Islet of Langerhans (tissue), 1 donor: ENCODE measurements at regions not wholly inside any gene's neighbourhood (a gene's known extent, or its start where the extent isn't known, plus 50 kb on each side); places are given as distances from the start of the nearest gene placed in this dataset.

Source experiments
- FAIRE-seq: peaks from one replicate; lab custom pipeline; 2011; peaks lifted over from hg19 to GRCh38; lab: Jason Lieb, UNC

DNA sequence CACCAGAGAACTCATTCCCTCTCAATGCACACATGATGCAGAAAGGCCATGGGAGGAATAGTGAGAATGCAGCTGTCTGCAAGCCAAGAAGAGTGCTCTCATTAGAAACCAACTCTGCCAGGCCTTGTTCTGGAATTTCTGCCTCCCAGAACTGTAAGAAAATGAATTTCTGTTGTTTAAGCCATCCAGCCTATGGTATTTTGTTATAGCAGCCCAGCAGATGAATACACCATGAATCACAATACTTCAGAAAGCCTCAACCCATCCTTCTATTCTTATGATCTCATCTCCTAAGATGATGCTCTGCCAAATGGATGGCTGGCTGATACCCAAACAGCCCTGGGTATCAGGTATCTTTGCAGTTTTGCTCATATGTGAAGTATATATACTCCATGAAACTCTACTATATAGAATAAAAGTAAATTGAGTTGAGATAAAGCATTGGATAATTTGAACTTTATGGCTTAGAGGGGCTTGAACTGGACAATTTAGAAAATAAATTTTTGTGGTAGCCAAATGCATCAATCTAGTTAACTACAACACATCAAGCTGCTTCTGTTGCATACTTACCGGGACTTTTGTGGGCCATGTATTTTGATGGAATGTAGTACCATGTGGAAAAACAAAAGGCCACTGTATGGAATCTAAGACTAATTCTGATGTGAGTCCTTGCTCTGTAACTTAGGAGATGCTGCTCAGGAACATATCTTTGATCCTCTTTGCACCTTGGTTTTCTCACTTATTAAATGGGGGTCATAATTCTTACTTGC is 245.9 kb downstream of the HS3ST1 start:
- no peak for FAIRE-seq

DNA sequence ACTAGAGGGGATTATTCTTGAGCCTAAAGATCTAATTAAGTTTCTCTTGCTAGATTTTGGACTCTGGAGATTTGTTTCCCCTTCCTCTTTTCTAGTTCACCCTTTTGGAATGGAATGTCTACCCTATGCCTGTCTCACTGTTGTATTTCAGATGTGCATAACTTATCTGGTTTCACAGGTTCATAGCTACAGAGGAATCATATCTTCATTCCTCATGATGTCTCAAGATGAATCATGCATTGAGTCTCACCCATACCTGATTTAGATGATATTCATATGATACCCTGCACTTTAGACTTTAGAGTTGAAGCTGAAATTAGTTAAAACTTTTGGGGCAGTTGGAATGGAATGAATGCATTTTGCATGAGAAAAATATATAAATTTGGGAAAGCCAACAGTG is 246.7 kb downstream of the HS3ST1 start:
- no peak for FAIRE-seq

DNA sequence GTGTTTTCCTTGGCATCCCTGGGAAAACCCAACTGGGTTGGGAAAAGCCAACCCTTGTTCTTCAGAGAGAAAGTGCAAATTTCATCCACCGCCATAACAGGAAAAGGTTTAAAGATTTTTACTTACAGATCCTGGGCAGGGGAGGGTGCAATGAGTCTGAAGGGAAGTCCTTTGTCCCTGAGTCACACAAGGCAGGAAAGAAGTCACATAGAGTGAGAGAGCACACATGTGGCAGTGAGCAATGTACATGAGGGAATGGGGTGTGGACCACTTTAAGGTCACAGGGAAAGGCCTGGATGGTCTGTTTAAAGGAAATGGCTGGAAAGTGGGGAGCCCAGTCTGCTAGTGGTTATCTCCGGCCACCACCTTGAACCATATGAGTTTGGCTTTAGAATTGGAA is 248.9 kb downstream of the HS3ST1 start:
- no peak for FAIRE-seq

- FAIRE-seq: no peak
These were observed 250.3 kb downstream of the HS3ST1 start for GRCh38 chr4:11178433-11178832.

- no peak for FAIRE-seq
These were observed 253.3 kb downstream of the HS3ST1 start for GRCh38 chr4:11175374-11175773.

DNA sequence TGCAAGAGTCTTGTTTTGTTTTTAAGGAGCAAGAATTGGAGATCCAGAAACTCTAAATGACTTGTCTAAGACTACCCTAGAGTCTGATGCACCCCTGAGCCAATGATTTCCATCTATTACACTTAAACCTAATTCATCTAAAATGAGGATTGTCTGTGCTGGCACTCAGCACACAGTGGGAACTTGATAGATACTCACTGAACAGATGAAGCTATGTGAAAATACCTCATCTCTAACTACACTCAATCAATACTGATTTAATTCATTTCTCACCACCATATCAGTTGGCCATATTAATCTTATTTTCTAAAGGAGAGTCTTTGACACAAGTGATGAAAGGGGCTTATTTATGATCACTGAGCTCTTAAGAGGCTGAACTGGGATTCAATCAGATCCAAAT is 262.1 kb downstream of the HS3ST1 start:
- FAIRE-seq: no peak

DNA sequence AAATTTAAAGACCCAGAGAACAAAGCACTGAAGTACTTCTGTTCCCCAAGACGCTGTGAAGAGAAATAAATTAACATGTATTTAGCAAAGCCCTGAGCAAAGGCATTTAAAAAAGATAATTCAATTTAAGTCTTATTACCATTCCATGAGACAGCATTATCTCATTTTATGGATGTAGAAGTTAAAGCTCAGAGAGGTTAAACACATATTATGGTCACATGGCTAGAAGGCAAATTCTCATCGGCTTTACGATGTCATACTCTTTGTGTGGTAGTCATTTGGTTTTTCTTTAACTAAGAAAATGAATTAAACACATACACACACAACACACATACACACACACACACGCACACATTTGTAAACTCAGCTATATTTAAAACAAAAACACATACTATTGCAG is 262.7 kb downstream of the HS3ST1 start:
- no peak for FAIRE-seq

DNA sequence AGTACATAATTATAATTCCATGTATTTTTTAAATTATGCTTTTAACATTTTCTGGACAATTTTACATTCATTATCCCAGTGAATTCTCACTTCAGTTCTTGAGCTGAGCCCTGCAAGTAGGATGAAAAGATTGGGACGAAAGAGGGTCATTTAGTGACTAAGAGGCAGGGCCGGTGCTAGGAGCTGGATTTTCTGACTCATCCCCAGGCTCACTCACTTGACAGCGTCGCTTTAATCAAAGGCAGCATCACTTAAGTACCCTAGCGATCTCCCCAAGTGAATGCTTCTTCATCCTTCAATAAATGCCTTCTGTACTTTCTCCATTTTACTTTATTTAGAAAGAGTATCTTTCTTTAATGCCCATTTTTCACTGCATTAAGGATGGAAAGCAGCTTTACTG is 263.6 kb downstream of the HS3ST1 start:
- FAIRE-seq: no peak

- no peak for FAIRE-seq
These were observed 268.4 kb downstream of the HS3ST1 start for GRCh38 chr4:11160288-11160687.

DNA sequence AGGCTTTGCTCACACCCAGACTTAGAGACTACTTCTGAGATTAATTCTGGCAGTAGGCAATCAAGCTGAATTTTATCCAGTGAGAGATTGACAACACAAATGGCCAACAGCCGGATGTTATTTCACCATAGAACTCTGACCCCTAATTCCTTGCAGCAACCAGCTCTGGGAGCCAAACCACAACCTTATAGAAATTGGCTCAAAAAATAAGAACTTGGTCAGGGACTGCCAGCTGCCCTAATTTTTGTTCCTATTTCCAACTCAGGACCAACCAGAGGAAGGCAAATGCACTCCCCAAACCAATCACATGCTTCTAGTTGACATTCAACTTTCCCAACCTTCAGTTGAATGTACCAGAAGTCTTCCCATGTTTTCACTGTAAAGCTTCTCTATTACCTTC is 269.7 kb downstream of the HS3ST1 start:
- no peak for FAIRE-seq

DNA sequence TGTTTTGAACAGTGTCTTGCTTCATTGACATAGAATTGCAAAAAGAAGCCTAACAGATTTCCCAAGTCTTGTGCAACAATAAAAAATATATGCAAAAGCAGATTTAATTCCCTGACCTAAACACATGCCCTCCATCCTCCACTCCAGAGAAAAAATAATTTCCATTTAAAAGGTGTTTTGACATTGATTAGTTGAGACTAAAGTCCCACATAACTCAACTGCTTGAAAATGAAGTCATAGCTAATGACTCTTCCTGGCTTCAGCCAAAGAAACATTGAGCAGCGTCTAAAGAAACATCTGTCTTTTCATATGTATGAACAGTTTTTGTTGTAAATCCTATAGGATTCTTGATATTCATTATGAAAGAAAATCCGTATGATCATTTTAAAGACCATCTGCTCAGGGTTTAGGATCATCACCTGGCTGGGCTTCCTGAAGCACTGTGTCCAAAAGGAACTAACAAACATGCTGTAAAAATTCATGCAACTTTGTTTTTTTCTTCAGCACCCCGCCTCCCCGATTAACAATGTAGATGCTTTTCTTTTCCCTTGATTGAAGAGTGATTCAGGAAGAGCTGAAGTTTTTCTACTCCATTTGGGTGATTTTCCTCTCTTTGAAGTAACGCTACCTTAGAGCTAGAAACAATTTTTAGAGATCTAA is 273.4 kb downstream of the HS3ST1 start:
- FAIRE-seq: no peak

- no peak for FAIRE-seq
These were observed 275.4 kb downstream of the HS3ST1 start for GRCh38 chr4:11153171-11153750.

- no peak for FAIRE-seq
These were observed 276.0 kb downstream of the HS3ST1 start for GRCh38 chr4:11152684-11153083.

GRCh38 chr4:11151500-11151899 is 277.2 kb downstream of the HS3ST1 start:
- FAIRE-seq: no peak

DNA sequence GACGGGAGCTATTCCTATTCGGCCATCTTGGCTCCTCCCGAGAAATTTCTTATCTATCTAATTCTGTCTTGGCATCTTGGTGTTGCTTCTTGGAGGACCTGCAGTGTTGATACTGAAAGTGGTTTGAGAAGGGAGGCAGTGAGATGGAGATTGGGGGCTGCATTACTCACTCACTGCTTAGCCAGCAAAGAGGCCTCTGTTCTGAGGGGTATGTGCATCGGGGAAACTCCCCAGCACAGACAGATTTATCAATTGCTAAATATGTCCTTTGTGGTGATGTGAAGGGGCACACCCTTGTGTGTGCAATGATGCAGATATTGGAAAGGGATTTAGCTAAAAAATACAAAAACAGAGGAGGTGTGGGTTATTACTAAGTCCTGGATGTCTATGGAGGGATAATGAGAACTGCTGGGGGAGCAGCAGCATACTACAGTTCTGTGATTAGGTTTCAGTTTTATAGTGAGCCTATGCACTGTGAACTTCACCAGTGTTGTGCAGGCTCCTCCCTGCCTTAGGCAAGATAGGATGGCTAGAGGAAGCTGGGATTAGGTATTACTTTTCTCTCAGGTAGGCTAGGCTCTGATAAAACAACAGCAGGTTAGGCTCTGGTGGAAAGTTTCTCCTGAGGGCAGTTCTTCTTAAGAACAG is 279.0 kb downstream of the HS3ST1 start:
- no peak for FAIRE-seq

GRCh38 chr4:11139871-11140270 is 288.8 kb downstream of the HS3ST1 start:
- no peak for FAIRE-seq

DNA sequence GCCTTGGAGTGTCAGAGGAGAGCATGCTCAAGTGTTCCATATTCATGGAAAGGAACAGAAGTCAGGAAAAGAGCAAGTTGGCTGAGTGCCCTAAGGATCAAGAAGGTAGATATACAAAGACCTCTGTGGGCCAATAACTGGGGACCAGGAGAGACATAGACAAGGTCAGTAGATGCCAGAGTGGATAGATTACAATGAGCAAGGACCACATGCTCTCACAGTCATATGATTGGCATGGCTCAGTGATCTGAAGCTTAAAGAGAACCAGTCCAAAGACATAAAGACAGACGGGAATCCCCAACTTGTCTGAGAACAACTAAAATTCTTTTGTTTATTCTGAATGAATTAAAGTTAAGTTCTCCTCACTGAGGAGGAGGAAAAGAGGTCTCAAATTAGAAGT is 289.7 kb downstream of the HS3ST1 start:
- no peak for FAIRE-seq

DNA sequence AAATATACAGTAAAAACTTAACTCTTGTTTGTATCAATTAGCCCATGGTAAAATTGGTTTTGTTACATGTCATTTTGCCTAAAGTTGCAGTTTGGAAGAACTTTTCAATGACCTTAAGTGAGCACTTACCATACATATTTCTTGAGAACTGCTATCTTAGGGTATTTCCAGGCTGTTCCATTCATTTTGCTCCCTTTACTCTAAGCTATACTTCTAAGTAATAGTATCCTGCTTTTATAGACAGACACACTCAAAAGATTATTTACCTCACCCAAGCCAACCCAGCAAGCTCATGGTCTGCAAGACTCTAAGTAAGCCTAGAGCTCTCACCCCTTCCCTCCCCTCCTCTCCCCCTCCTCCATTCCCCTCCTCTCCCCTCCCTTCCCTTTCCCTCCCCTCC is 294.0 kb downstream of the HS3ST1 start:
- FAIRE-seq: no peak

DNA sequence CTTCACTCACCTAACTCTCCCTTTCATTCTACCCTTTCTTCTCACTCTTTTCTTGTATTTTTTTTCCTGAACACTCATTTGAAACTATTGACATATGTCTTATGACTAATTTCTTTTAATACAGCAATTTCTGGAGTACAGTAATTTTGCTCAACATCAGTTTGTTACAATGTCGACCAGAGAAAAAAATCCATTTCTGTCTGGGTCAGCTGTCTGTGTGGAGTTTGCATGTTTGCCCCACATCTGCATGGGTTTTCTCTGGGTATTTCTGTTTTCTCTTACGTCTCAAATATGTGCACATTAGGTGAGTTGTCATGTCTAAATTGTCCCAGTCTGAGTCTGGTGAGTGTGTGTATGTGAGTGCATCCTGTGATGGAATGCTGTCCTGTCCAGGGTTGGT is 294.8 kb downstream of the HS3ST1 start:
- no peak for FAIRE-seq

- no peak for FAIRE-seq
These were observed 296.2 kb downstream of the HS3ST1 start for GRCh38 chr4:11132478-11132877.

- no peak for FAIRE-seq
These were observed 297.2 kb downstream of the HS3ST1 start for GRCh38 chr4:11131491-11131890.

DNA sequence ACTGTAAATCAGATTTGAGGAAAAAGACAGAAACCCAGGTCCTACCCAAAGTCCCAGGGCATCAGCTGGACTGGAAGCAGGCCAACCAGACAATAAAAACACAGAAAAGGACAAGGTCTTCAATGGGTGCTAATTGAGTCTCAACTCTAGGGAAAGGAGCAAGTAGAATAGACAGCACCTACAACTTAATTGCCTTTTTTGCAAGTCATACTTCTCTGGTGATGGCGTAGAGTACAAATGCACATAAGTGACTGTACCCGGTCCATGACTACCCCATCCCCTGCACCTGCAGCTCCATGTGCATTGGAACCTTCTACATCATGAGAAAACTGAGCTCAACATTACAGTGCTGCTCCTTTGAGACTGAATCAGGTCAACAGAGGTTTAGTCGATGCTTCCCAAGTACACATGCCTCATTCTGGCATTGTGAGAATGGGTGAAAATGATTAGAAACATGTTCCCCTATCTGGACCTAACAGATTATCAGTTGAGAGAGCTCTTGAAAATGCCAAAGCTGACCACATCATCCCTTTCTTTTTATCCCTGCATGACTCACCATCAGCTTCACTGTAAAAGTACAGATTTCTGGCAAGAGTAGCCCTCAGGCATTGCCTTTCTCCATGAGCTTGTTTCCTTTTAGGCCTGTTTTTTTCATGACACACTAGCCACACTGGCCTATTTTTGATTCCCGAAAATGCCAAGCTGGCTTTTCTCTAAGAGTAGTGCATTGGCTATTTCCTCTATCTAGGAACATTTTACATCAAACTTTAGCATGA is 298.3 kb downstream of the HS3ST1 start:
- FAIRE-seq: no peak
